Keratinocyte (primary cell): ENCODE measurements at regions not wholly inside any gene's neighbourhood (a gene's known extent, or its start where the extent isn't known, plus 50 kb on each side); places are given as distances from the start of the nearest gene placed in this dataset.

Source experiments
- EZH2 ChIP-seq: IDR thresholded peaks from one replicate; pipeline ENCODE4 v1.6.1; 2012; ENCODE audit warnings: inconsistent platforms, mild to moderate bottlenecking, low read length, moderate library complexity
- TF ChIP-seq, protein P1 (sequence below), 3 experiments: IDR thresholded peaks in 1 of 3; conservative IDR thresholded peaks in 1 of 3; optimal IDR thresholded peaks in 1 of 3; 2 replicates in 2 of 3; 3 replicates in 1 of 3; pipeline versions ENCODE3 to v1.5.1; 2011; ENCODE audit warnings: low read length in 3 of 3, mild to moderate bottlenecking in 3 of 3, moderate library complexity in 2 of 3, control low read depth in 1 of 3, inconsistent platforms in 1 of 3; ENCODE audit not compliant: insufficient read depth in 2 of 3; ENCODE audit errors: extremely low read depth in 1 of 3

DNA sequence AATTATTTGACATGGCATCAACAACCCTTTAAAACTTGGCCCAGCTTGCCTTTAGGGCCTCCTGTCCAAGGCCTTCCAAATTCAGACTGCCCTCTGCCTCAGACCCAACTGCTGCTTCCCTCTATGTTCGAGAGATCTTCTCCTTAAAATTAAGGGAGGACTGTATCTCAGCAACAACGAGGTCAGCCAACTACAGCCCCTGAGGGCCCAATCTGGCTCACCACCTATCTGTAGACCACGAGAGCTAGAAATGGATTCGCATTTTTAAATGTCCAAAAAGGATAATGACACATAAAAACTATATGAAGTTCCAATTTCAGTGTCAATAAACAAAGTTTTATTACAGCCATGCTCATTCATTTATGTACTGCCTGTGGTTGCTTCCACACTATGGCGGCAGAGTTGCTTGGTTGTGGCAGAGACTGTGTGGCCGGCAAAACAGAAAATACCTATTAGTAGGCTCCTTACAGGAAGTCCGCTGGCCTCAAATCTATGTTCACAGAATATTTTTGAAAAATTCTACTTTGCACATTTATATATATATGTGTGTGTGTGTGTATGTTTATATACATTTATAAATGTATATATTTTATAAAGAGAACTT, 1026.9 kb downstream of the BCL11B start:
- TF ChIP-seq EZH2 = no peak
- TF ChIP-seq, protein P1, sequence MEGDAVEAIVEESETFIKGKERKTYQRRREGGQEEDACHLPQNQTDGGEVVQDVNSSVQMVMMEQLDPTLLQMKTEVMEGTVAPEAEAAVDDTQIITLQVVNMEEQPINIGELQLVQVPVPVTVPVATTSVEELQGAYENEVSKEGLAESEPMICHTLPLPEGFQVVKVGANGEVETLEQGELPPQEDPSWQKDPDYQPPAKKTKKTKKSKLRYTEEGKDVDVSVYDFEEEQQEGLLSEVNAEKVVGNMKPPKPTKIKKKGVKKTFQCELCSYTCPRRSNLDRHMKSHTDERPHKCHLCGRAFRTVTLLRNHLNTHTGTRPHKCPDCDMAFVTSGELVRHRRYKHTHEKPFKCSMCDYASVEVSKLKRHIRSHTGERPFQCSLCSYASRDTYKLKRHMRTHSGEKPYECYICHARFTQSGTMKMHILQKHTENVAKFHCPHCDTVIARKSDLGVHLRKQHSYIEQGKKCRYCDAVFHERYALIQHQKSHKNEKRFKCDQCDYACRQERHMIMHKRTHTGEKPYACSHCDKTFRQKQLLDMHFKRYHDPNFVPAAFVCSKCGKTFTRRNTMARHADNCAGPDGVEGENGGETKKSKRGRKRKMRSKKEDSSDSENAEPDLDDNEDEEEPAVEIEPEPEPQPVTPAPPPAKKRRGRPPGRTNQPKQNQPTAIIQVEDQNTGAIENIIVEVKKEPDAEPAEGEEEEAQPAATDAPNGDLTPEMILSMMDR (optimal IDR thresholded peaks at IDR 0.05 in 1 of 3, IDR thresholded peaks at IDR 0.05 in 1 of 3, conservative IDR thresholded peaks at IDR 0.05 in 1 of 3; ENCODE audit: extremely low read depth in 1 of 3, insufficient read depth in 2 of 3, low read length in 3 of 3) = no peak
